ENCODE measurements at regions not wholly inside any gene's neighbourhood (a gene's known extent, or its start where the extent isn't known, plus 50 kb on each side); places are given as distances from the start of the nearest gene placed in this dataset.

DNA sequence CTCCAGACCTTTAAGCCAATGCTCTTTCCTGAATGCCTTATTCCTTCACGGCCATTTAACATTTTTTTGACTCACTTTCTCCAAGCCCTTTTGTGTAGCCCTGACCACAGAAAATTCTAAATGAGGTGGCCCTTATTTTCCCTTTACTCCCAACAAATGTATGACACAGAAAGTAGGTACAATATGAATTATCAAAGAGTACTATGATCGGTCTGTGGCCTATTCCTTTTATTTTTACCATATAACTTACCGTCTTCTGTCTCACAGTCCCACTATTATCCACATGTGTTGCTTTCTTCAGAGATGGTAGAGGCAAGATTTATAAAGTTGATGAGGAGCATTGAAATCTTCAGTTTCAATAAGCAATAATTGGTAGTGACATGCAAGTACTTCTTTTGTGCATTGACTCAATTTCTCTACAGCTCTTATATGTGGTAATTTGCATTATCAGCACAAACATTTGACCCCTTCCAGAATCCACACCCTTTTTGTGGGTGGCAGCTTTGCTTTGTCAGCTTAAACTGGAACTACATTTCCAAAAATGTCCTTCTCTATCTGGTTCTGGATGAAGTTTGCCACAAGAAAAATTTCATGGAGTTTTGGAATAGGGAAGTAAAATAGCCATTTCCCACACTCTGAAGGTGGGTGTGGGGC lies 143.8 kb upstream of the GADL1 start:
- H3K9me3 ChIP-seq, result peaks cover 2% of the 10 kb centered on the region
- H3K36me3 ChIP-seq, result no peaks in the 10 kb centered on the region
- no peaks in the 10 kb centered on the region for H3K4me1 ChIP-seq
- ATAC-seq, result no peak
- TF ChIP-seq, protein P1, sequence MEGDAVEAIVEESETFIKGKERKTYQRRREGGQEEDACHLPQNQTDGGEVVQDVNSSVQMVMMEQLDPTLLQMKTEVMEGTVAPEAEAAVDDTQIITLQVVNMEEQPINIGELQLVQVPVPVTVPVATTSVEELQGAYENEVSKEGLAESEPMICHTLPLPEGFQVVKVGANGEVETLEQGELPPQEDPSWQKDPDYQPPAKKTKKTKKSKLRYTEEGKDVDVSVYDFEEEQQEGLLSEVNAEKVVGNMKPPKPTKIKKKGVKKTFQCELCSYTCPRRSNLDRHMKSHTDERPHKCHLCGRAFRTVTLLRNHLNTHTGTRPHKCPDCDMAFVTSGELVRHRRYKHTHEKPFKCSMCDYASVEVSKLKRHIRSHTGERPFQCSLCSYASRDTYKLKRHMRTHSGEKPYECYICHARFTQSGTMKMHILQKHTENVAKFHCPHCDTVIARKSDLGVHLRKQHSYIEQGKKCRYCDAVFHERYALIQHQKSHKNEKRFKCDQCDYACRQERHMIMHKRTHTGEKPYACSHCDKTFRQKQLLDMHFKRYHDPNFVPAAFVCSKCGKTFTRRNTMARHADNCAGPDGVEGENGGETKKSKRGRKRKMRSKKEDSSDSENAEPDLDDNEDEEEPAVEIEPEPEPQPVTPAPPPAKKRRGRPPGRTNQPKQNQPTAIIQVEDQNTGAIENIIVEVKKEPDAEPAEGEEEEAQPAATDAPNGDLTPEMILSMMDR (IDR thresholded peaks at IDR 0.05), result no peak
- DNase-seq, result no peak
- H3K27ac ChIP-seq, result no peak overlapping the region
- H3K27me3 ChIP-seq (ENCODE audit: low read depth), result no peaks in the 10 kb centered on the region
- intact Hi-C loops (cut with DNase I), result no loop called here
- H3K4me3 ChIP-seq, result no peak overlapping the region

DNA sequence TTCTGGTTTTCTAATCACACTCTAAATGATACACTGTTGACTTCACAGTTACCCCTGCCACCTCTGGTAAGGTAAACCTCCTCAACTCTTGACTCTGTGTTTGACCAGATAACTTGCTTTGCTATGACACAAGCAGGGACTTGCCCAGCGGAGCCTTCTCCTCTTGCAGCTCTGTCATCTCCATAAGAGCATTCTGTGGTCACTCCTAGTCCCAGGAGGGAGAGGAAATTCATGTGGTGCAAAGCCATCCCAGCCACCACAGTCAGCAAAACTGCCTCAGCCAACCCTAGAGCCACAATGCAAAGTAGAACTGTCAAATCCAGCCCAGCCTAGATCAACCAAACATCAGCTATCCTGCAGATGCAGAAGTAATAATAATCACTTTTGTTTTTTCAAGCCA lies 144.7 kb upstream of the GADL1 start:
- Histone ChIP-seq H3K27ac (no peak overlapping the region), H3K4me1 (no peaks in the 10 kb centered on the region), H3K4me3 (no peak overlapping the region), H3K9me3 (peaks cover 4% of the 10 kb centered on the region), H3K36me3 (no peaks in the 10 kb centered on the region), H3K27me3 (ENCODE audit: low read depth) (no peaks in the 10 kb centered on the region)
- intact Hi-C loops (cut with DNase I), result no loop called here
- TF ChIP-seq, protein P1 (IDR thresholded peaks at IDR 0.05), result no peak
- ATAC-seq (no peak), DNase-seq (no peak)

DNA sequence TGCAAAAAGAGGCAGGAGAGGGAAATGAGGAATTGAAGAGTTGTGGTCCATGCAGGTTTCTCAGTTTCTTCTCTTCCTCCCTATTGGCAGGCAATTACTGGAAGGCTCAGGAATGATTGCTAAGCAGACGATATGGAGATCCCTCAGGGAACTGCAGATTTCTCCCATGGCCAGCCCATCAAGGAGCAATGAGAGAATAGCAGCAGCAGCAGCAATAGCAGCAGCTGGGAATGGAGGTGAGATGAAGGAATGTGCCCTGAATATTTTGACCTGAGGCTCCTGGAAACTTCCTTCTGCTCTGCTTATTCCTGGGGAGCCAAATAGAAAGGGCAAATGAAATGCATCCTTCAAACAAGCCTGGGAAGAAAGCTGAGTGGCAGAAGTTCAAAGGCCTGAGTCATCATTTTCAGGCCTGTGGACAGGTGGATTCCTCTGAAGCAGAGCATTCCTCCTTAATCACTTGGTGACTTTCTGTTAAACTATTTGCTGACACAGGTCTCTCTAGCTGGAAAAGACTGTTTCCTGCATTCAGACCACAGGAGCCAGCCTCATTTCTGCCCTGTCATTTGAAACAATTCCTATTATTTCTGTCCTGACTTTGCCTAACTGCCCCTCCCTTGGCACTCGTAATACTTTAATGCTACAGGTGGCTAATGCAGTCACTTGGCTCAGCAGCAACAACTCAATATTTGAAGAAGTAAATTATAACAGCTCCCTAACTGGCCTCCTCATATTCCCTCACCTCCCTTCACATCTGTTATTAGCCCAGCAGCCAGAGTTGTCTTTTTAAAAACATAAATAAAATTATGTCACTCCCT lies 146.9 kb upstream of the GADL1 start:
- Histone ChIP-seq H3K36me3 (no peaks in the 10 kb centered on the region), H3K27ac (no peak overlapping the region), H3K9me3 (peaks cover 4% of the 10 kb centered on the region), H3K4me3 (no peak overlapping the region), H3K27me3 (ENCODE audit: low read depth) (no peaks in the 10 kb centered on the region), H3K4me1 (no peaks in the 10 kb centered on the region)
- ATAC-seq (peak; percentile 55 to 82), DNase-seq (no peak)
- TF ChIP-seq, protein P1 (IDR thresholded peaks at IDR 0.05), result no peak
- intact Hi-C loops (cut with DNase I), result no loop called here

DNA sequence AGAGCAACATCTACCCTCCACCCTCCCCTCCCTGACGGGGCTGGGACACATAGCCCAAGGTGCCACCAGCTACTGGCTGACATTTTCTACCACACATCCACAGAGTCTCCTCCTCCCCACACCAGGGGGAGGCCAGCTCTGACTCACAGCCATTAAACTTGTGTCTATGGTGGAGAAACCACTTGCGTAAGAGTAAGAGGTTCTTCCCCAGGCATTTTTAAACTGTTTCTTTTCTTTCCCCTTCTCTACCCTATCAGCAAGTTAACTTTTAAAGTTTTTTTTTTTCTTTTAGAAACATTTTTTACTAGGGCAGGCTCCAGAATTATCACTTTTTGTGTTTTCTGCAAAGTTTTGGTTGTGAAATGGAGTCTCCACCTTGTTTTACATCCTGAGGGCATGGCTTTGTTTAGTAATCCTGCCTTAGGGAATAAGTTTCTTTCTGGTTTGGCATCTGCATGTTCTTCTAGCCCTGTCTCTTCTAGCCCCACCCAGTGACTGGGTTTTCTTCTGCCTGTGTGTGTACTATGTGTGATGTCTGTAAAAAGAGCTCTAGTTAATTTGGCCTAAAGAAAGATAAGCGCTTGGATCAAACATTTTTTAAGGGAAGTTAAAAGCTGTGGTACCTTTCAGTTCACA lies 148.8 kb upstream of the GADL1 start:
- no peak overlapping the region for H3K27ac ChIP-seq
- DNase-seq (no peak), ATAC-seq (no peak)
- H3K4me3 ChIP-seq, result no peak overlapping the region
- no peaks in the 10 kb centered on the region for H3K4me1 ChIP-seq
- TF ChIP-seq, protein P1 (IDR thresholded peaks at IDR 0.05), result no peak
- H3K36me3 ChIP-seq, result no peaks in the 10 kb centered on the region
- no peaks in the 10 kb centered on the region for H3K27me3 ChIP-seq (ENCODE audit: low read depth)
- peaks cover 4% of the 10 kb centered on the region for H3K9me3 ChIP-seq
- intact Hi-C loops (cut with DNase I), result no loop called here

DNA sequence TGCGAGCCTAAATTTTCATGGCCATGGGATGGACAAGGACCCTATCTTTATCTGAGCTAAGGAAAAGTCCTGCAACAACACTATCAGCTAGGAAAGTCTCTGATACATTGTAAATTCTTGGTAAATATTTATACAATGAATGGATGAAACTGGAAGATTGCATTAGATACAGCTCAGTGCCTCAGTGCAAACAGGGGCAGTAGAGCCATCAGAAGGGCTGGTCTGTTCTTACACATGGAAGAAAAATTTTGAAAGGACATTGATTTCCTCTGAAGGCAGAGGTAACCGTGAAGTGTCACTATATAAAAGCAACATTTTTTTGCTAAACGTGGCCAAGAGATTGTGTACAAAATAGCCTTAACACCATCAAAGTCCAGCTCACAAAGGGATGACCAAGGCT lies 153.2 kb upstream of the GADL1 start:
- ATAC-seq (no peak), DNase-seq (no peak)
- Histone ChIP-seq H3K27ac (no peak overlapping the region), H3K9me3 (peaks cover 4% of the 10 kb centered on the region), H3K27me3 (ENCODE audit: low read depth) (no peaks in the 10 kb centered on the region), H3K4me1 (no peaks in the 10 kb centered on the region), H3K4me3 (no peak overlapping the region), H3K36me3 (no peaks in the 10 kb centered on the region)
- TF ChIP-seq, protein P1 (IDR thresholded peaks at IDR 0.05), result no peak
- intact Hi-C loops (cut with DNase I), result no loop called here
